Body of pancreas (tissue), 4 donors: ENCODE measurements at regions not wholly inside any gene's neighbourhood (a gene's known extent, or its start where the extent isn't known, plus 50 kb on each side); places are given as distances from the start of the nearest gene placed in this dataset.

Experiments used
- CTCF ChIP-seq, 7 experiments: fragments of 450-650 bp in 4 of 7; fragments of 200-600 bp in 3 of 7; sonication (generic) in 3 of 7; IDR thresholded peaks; one replicate each; pipeline ENCODE4 v1.5.1; 2016 to 2019; ENCODE audit warnings: antibody characterized with exemption in 7 of 7
- POLR2A ChIP-seq, 3 donors: fragments of 450-650 bp; IDR thresholded peaks; one replicate each; pipeline ENCODE4 v1.6.1; 2016; ENCODE audit warnings: antibody characterized with exemption in 3 of 3, mild to moderate bottlenecking in 2 of 3

- TF ChIP-seq CTCF (IDR thresholded peaks at IDR 0.05) (no peak), POLR2A (IDR thresholded peaks at IDR 0.05) (no peak)
Measured at GRCh38 chr2:176392744-176393414, 123.6 kb downstream of the MTX2 start.
